K562 (cell line): ENCODE measurements at regions not wholly inside any gene's neighbourhood (a gene's known extent, or its start where the extent isn't known, plus 50 kb on each side); places are given as distances from the start of the nearest gene placed in this dataset.

Experiments
- ATAC-seq: fragments of 200-7000 bp; cut with Tn5 transposase; 3 replicates; pipeline ENCODE4 v1.9.1; 2020; ENCODE audit warnings: moderate library complexity
- BruUV-seq: library from RNA; stranded (reverse); fragments of 400-500 nt; replicated peaks from 2 replicates; lab custom pipeline; 2021; lab: Mats Ljungman, UMichigan
- CTCF ChIA-PET: fragments of 300-600 bp; formaldehyde crosslinking; extraction: SDS; loops from one replicate; lab custom pipeline; 2021; ENCODE audit warnings: low intra/inter-chr PET ratio; lab: Yijun Ruan, JAX
- POLR2A ChIA-PET: fragments of 300-600, 350-650 bp; sonication (Branson Sonifier 250); formaldehyde crosslinking; extraction: SDS; loops from one replicate; lab custom pipeline; 2021; ENCODE audit warnings: antibody characterized with exemption, inconsistent platforms; lab: Yijun Ruan, JAX
- DNase-seq, 4 experiments: peaks; one replicate each; pipeline versions ENCODE4 v3.0.0 to v3.0.0-alpha.2; 2011 to 2018; ENCODE audit warnings: low spot score in 3 of 4, mixed read lengths in 3 of 4; ENCODE audit errors: extremely low read depth in 1 of 4
- FAIRE-seq: peaks from 2 replicates; lab custom pipeline; 2011; peaks lifted over from hg19 to GRCh38; lab: Jason Lieb, UNC
- H2AFZ ChIP-seq: 2 replicates; pipeline ENCODE4 v1.6.0; 2011; ENCODE audit warnings: low read depth, low read length, control low read depth, inconsistent platforms
- H3K27ac ChIP-seq: fragments of 200-600 bp; 3 replicates; pipeline ENCODE4 v1.8.0; 2011; ENCODE audit warnings: low read depth, mild to moderate bottlenecking, control low read depth, inconsistent platforms, low read length, moderate library complexity, mixed read lengths; ENCODE audit errors: extremely low read depth
- H3K27me3 ChIP-seq, 2 experiments: fragments of 300-600 bp in 1 of 2; 2 replicates in 1 of 2; 3 replicates in 1 of 2; pipeline versions ENCODE4 v1.6.0 to v1.8.0; 2011; ENCODE audit warnings: inconsistent platforms in 2 of 2, low read length in 2 of 2, mild to moderate bottlenecking in 1 of 2, mixed read lengths in 1 of 2, moderate library complexity in 1 of 2; ENCODE audit not compliant: control insufficient read depth in 2 of 2, insufficient read depth in 2 of 2
- H3K36me3 ChIP-seq: fragments of 300-600 bp; 3 replicates; pipeline ENCODE4 v1.8.0; 2011; ENCODE audit warnings: mild to moderate bottlenecking, low read length, inconsistent platforms; ENCODE audit not compliant: control insufficient read depth, insufficient read depth
- H3K4me1 ChIP-seq, 2 experiments: fragments of 200-600 bp in 1 of 2; replicated peaks in 1 of 2; 2 replicates in 1 of 2; 3 replicates in 1 of 2; pipeline versions ENCODE4 v1.5.1 to v1.8.0; 2011; ENCODE audit warnings: inconsistent platforms in 2 of 2, low read length in 2 of 2, mild to moderate bottlenecking in 1 of 2, mixed read lengths in 1 of 2, moderate library complexity in 1 of 2; ENCODE audit not compliant: control insufficient read depth in 2 of 2, insufficient read depth in 2 of 2
- H3K4me2 ChIP-seq: 2 replicates; pipeline ENCODE4 v1.6.1; 2011; ENCODE audit warnings: low read length, control low read depth, inconsistent platforms, mixed read lengths; ENCODE audit not compliant: insufficient read depth
- H3K4me3 ChIP-seq: fragments of 200-600 bp; sonication (generic), shearing (Covaris generic); 2 replicates; pipeline ENCODE4 v1.5.1; 2016; ENCODE audit warnings: control low read depth, inconsistent platforms
- H3K79me2 ChIP-seq: fragments of 200-600 bp; 3 replicates; pipeline ENCODE4 v1.8.0; 2011; ENCODE audit warnings: low read length, inconsistent platforms; ENCODE audit not compliant: control insufficient read depth, insufficient read depth
- H3K9ac ChIP-seq, 2 experiments: 2 replicates each; pipeline versions ENCODE4 v1.6.0 to v1.6.1; 2011; ENCODE audit warnings: low read depth in 2 of 2, low read length in 2 of 2, control low read depth in 1 of 2, inconsistent platforms in 1 of 2, mild to moderate bottlenecking in 1 of 2, mixed read lengths in 1 of 2; ENCODE audit not compliant: insufficient read depth in 1 of 2
- H3K9me1 ChIP-seq: one replicate; pipeline ENCODE4 v1.6.0; 2011; ENCODE audit warnings: inconsistent platforms, mild to moderate bottlenecking, low read length, moderate library complexity; ENCODE audit not compliant: control insufficient read depth, insufficient read depth
- H3K9me3 ChIP-seq: replicated peaks from 2 replicates; pipeline ENCODE4 v1.5.1; 2011; ENCODE audit warnings: low read depth, low read length, inconsistent platforms; ENCODE audit not compliant: control insufficient read depth, insufficient read depth
- H4K20me1 ChIP-seq: replicated peaks from 2 replicates; pipeline ENCODE4 v1.6.1; 2011; ENCODE audit warnings: low read length, inconsistent platforms, mixed read lengths; ENCODE audit not compliant: control insufficient read depth, insufficient read depth
- CBFB ChIP-seq: sonication (generic); formaldehyde crosslinking; IDR thresholded peaks from 2 replicates; pipeline ENCODE4 v1.4.0; 2020; ENCODE audit warnings: mild to moderate bottlenecking, missing genetic modification reagents
- U2AF2 ChIP-seq: fragments of 200-400 bp; formaldehyde crosslinking; optimal IDR thresholded peaks from 2 replicates; pipeline ENCODE3; 2017; ENCODE audit warnings: low read depth, mild to moderate bottlenecking, low read length
- ZNF165 ChIP-seq: fragments of 250-450 bp; sonication (Bioruptor Pico); IDR thresholded peaks from 2 replicates; pipeline ENCODE4 v1.4.0; 2020; ENCODE audit warnings: borderline replicate concordance
- ZNF561 ChIP-seq: fragments of 450-650 bp; formaldehyde crosslinking; conservative IDR thresholded peaks from 2 replicates; pipeline ENCODE4 v1.4.0; 2020; ENCODE audit warnings: mild to moderate bottlenecking, moderate library complexity
- ZNF609 ChIP-seq: sonication (generic); formaldehyde crosslinking; IDR thresholded peaks from 2 replicates; pipeline ENCODE4 v1.8.1; 2023; ENCODE audit warnings: missing genetic modification reagents, mild to moderate bottlenecking, borderline replicate concordance
- WGBS: fragments of 100-300 bp; shearing (Covaris generic); methylation state at CpG from one replicate; pipeline ENCODE4 v1.1.6; 2016; ENCODE audit warnings: low coverage, mixed read lengths; ENCODE audit not compliant: insufficient coverage; ENCODE audit errors: missing lambda C conversion rate; 5-methylcytosine and 5-hydroxymethylcytosine counted together
- in situ Hi-C: fragments of 300-500 bp; cut with MboI; formaldehyde crosslinking; loops from 4 replicates; pipeline ENCODE4 v1.15.0; 2018; ENCODE audit warnings: inconsistent platforms, mixed read lengths
- intact Hi-C: fragments of 100-400 bp; cut with micrococcal nuclease; formaldehyde crosslinking; loops from 2 replicates; pipeline ENCODE4 v1.14.2; 2022

GRCh38 chr15:54707805-54708752, 488.7 kb downstream of the RSL24D1 start:
- intact Hi-C loops = no loop called here
- TF ChIP-seq U2AF2 = no peak
- no peak for TF ChIP-seq ZNF609
- no peak for TF ChIP-seq ZNF561
- no peak for TF ChIP-seq ZNF165 (CRISPR knock-in tag)
- TF ChIP-seq CBFB (CRISPR knock-in tag) = no peak
- TF ChIP-seq, all 486 proteins: peak for 0
- Histone ChIP-seq H3K27me3 (no peaks in the 10 kb centered on the region), H3K9ac (no peak overlapping the region), H3K79me2 (no peaks in the 10 kb centered on the region), H4K20me1 (no peaks in the 10 kb centered on the region), H3K9me3 (no peaks in the 10 kb centered on the region), H2AFZ (no peak overlapping the region), H3K4me3 (no peak overlapping the region), H3K4me2 (no peak overlapping the region), H3K4me1 (no peaks in the 10 kb centered on the region), H3K27ac (no peak overlapping the region), H3K36me3 (no peaks in the 10 kb centered on the region), H3K9me1 (no peaks in the 10 kb centered on the region)
- WGBS = 1% methylated on average over 20 of the region's 23 CpGs
- POLR2A ChIA-PET = interaction anchor here (0.5 kb wide), 1 partner anchor 42 kb away, joined by 3 read pairs; no protein-coding TSS in a partner anchor
- DNase-seq = no peak
- no peak for ATAC-seq
- BruUV-seq = no TSS peak
- CTCF ChIA-PET = no interaction called here
- no peak for FAIRE-seq
- in situ Hi-C loops = no loop called here
